Body of pancreas (tissue), 4 donors: ENCODE measurements at regions not wholly inside any gene's neighbourhood (a gene's known extent, or its start where the extent isn't known, plus 50 kb on each side); places are given as distances from the start of the nearest gene placed in this dataset.

Experiments
- CTCF ChIP-seq, 7 experiments: fragments of 450-650 bp in 4 of 7; fragments of 200-600 bp in 3 of 7; sonication (generic) in 3 of 7; IDR thresholded peaks; one replicate each; pipeline ENCODE4 v1.5.1; 2016 to 2019; ENCODE audit warnings: antibody characterized with exemption in 7 of 7
- POLR2A ChIP-seq, 3 donors: fragments of 450-650 bp; IDR thresholded peaks; one replicate each; pipeline ENCODE4 v1.6.1; 2016; ENCODE audit warnings: antibody characterized with exemption in 3 of 3, mild to moderate bottlenecking in 2 of 3

DNA sequence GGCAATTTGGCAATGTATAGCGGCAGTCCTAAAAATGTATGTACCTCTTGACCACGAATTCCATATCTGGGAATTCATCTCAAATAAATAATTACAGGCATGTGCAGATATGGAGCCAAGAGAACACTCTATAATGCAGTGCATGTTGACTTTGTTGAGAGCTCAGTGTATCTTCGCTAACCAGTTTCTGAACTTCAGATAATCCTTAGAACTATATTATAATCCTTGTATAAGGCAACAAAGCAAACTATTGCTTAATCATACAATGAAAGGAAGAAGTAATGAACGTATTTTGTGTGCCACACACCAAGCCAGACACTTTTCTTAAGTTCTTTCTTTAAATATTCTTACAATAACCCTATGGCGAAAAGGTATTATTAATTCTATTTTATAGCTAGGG is 168.5 kb downstream of the SMIM20 start:
- TF ChIP-seq CTCF (IDR thresholded peaks at IDR 0.05), result no peak
- no peak for TF ChIP-seq POLR2A (IDR thresholded peaks at IDR 0.05)
